IMR-90 (cell line): ENCODE measurements at regions not wholly inside any gene's neighbourhood (a gene's known extent, or its start where the extent isn't known, plus 50 kb on each side); places are given as distances from the start of the nearest gene placed in this dataset.
"Not testable (repeated sequence)": the region's sequence is repeated elsewhere in the genome, so short reads cannot be mapped to it uniquely, and the experiment has no call there.

Experiments used
- ATAC-seq: fragments of 200-7000 bp; cut with Tn5 transposase; 2 replicates; pipeline ENCODE4 v1.9.1; 2020; ENCODE audit warnings: low read depth, mild to moderate bottlenecking, moderate library complexity
- BruUV-seq: library from RNA; stranded (reverse); fragments of 400-500 nt; replicated peaks from 2 replicates; lab custom pipeline; 2021; lab: Mats Ljungman, UMichigan
- CTCF ChIA-PET: fragments of 300-600 bp; formaldehyde crosslinking; extraction: SDS; loops from one replicate; lab custom pipeline; 2021; ENCODE audit warnings: antibody characterized with exemption; lab: Yijun Ruan, JAX
- POLR2A ChIA-PET: fragments of 300-600 bp; sonication (Branson Sonifier 250); formaldehyde crosslinking; loops from one replicate; lab custom pipeline; 2022; ENCODE audit warnings: antibody characterized with exemption; ENCODE audit not compliant: unreplicated experiment; lab: Charles Lee
- DNase-seq: peaks from one replicate; pipeline ENCODE4 v3.0.0; 2013
- H2AFZ ChIP-seq: replicated peaks from 2 replicates; pipeline ENCODE3; 2013; ENCODE audit warnings: low read length, mild to moderate bottlenecking; ENCODE audit not compliant: poor library complexity
- H2AK5ac ChIP-seq: 2 replicates; pipeline ENCODE4 v1.6.1; 2013; ENCODE audit warnings: low read depth, low read length, inconsistent platforms
- H2AK9ac ChIP-seq: replicated peaks from 2 replicates; pipeline ENCODE3; 2013; ENCODE audit warnings: mild to moderate bottlenecking, low read depth, low read length, moderate library complexity; ENCODE audit not compliant: poor library complexity
- H2BK120ac ChIP-seq: 2 replicates; pipeline ENCODE4 v1.6.1; 2013; ENCODE audit warnings: low read depth, low read length, inconsistent platforms
- H2BK15ac ChIP-seq: 3 replicates; pipeline ENCODE4 v1.6.1; 2013; ENCODE audit warnings: low read depth, low read length, inconsistent platforms
- H2BK20ac ChIP-seq: 2 replicates; pipeline ENCODE4 v1.6.1; 2013; ENCODE audit warnings: low read depth, mild to moderate bottlenecking, inconsistent platforms, low read length, moderate library complexity
- H2BK5ac ChIP-seq: 2 replicates; pipeline ENCODE4 v1.6.1; 2013; ENCODE audit warnings: mild to moderate bottlenecking, low read depth, low read length, inconsistent platforms; ENCODE audit not compliant: poor library complexity, severe bottlenecking
- H3K14ac ChIP-seq: replicated peaks from 2 replicates; pipeline ENCODE4 v1.6.1; 2013; ENCODE audit warnings: low read depth, low read length, inconsistent platforms
- H3K18ac ChIP-seq: 2 replicates; pipeline ENCODE4 v1.6.1; 2013; ENCODE audit warnings: low read depth, low read length, control low read depth
- H3K23ac ChIP-seq: 2 replicates; pipeline ENCODE4 v1.6.1; 2013; ENCODE audit warnings: low read depth, low read length, inconsistent platforms
- H3K27ac ChIP-seq: 2 replicates; pipeline ENCODE4 v1.5.1; 2013; ENCODE audit warnings: mild to moderate bottlenecking, control low read depth, low read length; ENCODE audit not compliant: insufficient read depth
- H3K27me3 ChIP-seq: 2 replicates; pipeline ENCODE4 v1.6.1; 2013; ENCODE audit warnings: low read length; ENCODE audit not compliant: control insufficient read depth, insufficient read depth
- H3K36me3 ChIP-seq: 2 replicates; pipeline ENCODE4 v1.6.1; 2013; ENCODE audit warnings: low read length, mixed read lengths; ENCODE audit not compliant: control insufficient read depth, insufficient read depth
- H3K4ac ChIP-seq: 2 replicates; pipeline ENCODE4 v1.6.1; 2013; ENCODE audit warnings: low read depth, low read length, inconsistent platforms
- H3K4me1 ChIP-seq: 2 replicates; pipeline ENCODE4 v1.6.1; 2013; ENCODE audit warnings: low read length, mixed read lengths; ENCODE audit not compliant: control insufficient read depth, insufficient read depth
- H3K4me2 ChIP-seq: 2 replicates; pipeline ENCODE4 v1.6.1; 2013; ENCODE audit warnings: low read depth, mild to moderate bottlenecking, control low read depth, low read length, moderate library complexity
- H3K4me3 ChIP-seq: 2 replicates; pipeline ENCODE4 v1.5.1; 2013; ENCODE audit warnings: low read depth, mild to moderate bottlenecking, control low read depth, low read length, moderate library complexity; ENCODE audit not compliant: insufficient read depth
- H3K56ac ChIP-seq: 2 replicates; pipeline ENCODE4 v1.6.1; 2013; ENCODE audit warnings: low read length, inconsistent platforms; ENCODE audit not compliant: insufficient read depth; ENCODE audit errors: extremely low read depth
- H3K79me1 ChIP-seq, 2 experiments: 2 replicates each; pipeline ENCODE4 v1.6.1; 2013; ENCODE audit warnings: low read length in 2 of 2, inconsistent platforms in 1 of 2, low read depth in 1 of 2
- H3K9ac ChIP-seq: 2 replicates; pipeline ENCODE4 v1.6.1; 2013; ENCODE audit warnings: low read depth, low read length, control low read depth
- H3K9me1 ChIP-seq: 2 replicates; pipeline ENCODE4 v1.6.1; 2013; ENCODE audit warnings: low read length, inconsistent platforms; ENCODE audit not compliant: insufficient read depth
- H3K9me3 ChIP-seq: 2 replicates; pipeline ENCODE4 v1.6.1; 2013; ENCODE audit warnings: low read length; ENCODE audit not compliant: control insufficient read depth, insufficient read depth
- H4K20me1 ChIP-seq: 2 replicates; pipeline ENCODE4 v1.6.1; 2013; ENCODE audit warnings: low read length, inconsistent platforms; ENCODE audit not compliant: insufficient read depth
- H4K5ac ChIP-seq: 2 replicates; pipeline ENCODE4 v1.6.1; 2013; ENCODE audit warnings: mild to moderate bottlenecking, low read depth, low read length, control low read depth
- H4K8ac ChIP-seq, 2 experiments: 2 replicates each; pipeline ENCODE4 v1.6.1; 2013; ENCODE audit warnings: low read depth in 2 of 2, low read length in 2 of 2, control low read depth in 1 of 2, inconsistent platforms in 1 of 2
- H4K91ac ChIP-seq: 2 replicates; pipeline ENCODE4 v1.6.1; 2013; ENCODE audit warnings: low read depth, low read length, inconsistent platforms; ENCODE audit not compliant: insufficient read depth
- WGBS, 2 experiments: methylation state at CpG; one replicate each; pipeline versions ENCODE4 v1.1.5 to v1.1.7; 2013; ENCODE audit warnings: missing lambda C conversion rate in 2 of 2; ENCODE audit not compliant: insufficient read length in 1 of 2; ENCODE audit errors: extremely low coverage in 2 of 2; 5-methylcytosine and 5-hydroxymethylcytosine counted together
- dilution Hi-C: fragments of 300-500 bp; cut with HindIII; formaldehyde crosslinking; loops from one replicate; pipeline ENCODE4 v1.14.3; 2018; ENCODE audit warnings: low sequenced_read_pairs; ENCODE audit not compliant: unreplicated experiment
- in situ Hi-C: fragments of 300-500 bp; cut with MboI; formaldehyde crosslinking; loops from 3 replicates; pipeline ENCODE4 v1.14.3; 2019; ENCODE audit warnings: low sequenced_read_pairs, inconsistent platforms, mixed read lengths
- intact Hi-C: fragments of 100-400 bp; cut with micrococcal nuclease; formaldehyde crosslinking; loops from 2 replicates; pipeline ENCODE4 v1.10.0; 2022

GRCh38 chr10:23595278-23595677, 156.4 kb downstream of the OTUD1 start:
- H4K8ac ChIP-seq, H2BK15ac ChIP-seq, H3K18ac ChIP-seq, H3K79me1 ChIP-seq, H3K4me1 ChIP-seq, H3K23ac ChIP-seq, POLR2A ChIA-PET, H3K9me3 ChIP-seq, H3K36me3 ChIP-seq, CTCF ChIA-PET, H3K9me1 ChIP-seq, DNase-seq, BruUV-seq, H3K4me2 ChIP-seq, H4K20me1 ChIP-seq, H4K91ac ChIP-seq, H3K4ac ChIP-seq, H3K9ac ChIP-seq, H3K27ac ChIP-seq, dilution Hi-C loops, H2AFZ ChIP-seq, H3K56ac ChIP-seq, H2BK5ac ChIP-seq, H2BK20ac ChIP-seq, H2AK5ac ChIP-seq, ATAC-seq, H3K14ac ChIP-seq, in situ Hi-C loops, H3K27me3 ChIP-seq, H2AK9ac ChIP-seq, H2BK120ac ChIP-seq, H4K5ac ChIP-seq, H3K4me3 ChIP-seq, intact Hi-C loops: not testable (repeated sequence)
- WGBS, 2 experiments: no CpG with 5 or more reads among the region's 10 CpGs
